GM12891 (cell line): ENCODE measurements at regions not wholly inside any gene's neighbourhood (a gene's known extent, or its start where the extent isn't known, plus 50 kb on each side); places are given as distances from the start of the nearest gene placed in this dataset.
"Not testable (repeated sequence)": the region's sequence is repeated elsewhere in the genome, so short reads cannot be mapped to it uniquely, and the experiment has no call there.

Source experiments
- PAX5 ChIP-seq: IDR thresholded peaks from 2 replicates; pipeline ENCODE4 v1.6.1; 2011; ENCODE audit warnings: low read length, moderate library complexity, mild to moderate bottlenecking; ENCODE audit not compliant: insufficient read depth, severe bottlenecking
- POLR2AphosphoS5 ChIP-seq: IDR thresholded peaks from 2 replicates; pipeline ENCODE4 v1.6.1; 2011; ENCODE audit warnings: low read depth, low read length, control low read depth
- TAF1 ChIP-seq: IDR thresholded peaks from 2 replicates; pipeline ENCODE4 v1.6.1; 2011; ENCODE audit warnings: low read depth, low read length, control low read depth

GRCh38 chr2:87602118-87602517 is 145.8 kb upstream of the PLGLB2 start:
- not testable (repeated sequence) for TF ChIP-seq PAX5, TAF1, POLR2AphosphoS5
